ENCODE measurements at regions not wholly inside any gene's neighbourhood (a gene's known extent, or its start where the extent isn't known, plus 50 kb on each side); places are given as distances from the start of the nearest gene placed in this dataset.

GRCh38 chr18:44590956-44591670, 89.6 kb upstream of the SETBP1 start:
- peak; percentile 71 for DNase-seq (ENCODE audit: low read depth)
- TF ChIP-seq, protein P1, sequence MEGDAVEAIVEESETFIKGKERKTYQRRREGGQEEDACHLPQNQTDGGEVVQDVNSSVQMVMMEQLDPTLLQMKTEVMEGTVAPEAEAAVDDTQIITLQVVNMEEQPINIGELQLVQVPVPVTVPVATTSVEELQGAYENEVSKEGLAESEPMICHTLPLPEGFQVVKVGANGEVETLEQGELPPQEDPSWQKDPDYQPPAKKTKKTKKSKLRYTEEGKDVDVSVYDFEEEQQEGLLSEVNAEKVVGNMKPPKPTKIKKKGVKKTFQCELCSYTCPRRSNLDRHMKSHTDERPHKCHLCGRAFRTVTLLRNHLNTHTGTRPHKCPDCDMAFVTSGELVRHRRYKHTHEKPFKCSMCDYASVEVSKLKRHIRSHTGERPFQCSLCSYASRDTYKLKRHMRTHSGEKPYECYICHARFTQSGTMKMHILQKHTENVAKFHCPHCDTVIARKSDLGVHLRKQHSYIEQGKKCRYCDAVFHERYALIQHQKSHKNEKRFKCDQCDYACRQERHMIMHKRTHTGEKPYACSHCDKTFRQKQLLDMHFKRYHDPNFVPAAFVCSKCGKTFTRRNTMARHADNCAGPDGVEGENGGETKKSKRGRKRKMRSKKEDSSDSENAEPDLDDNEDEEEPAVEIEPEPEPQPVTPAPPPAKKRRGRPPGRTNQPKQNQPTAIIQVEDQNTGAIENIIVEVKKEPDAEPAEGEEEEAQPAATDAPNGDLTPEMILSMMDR (IDR thresholded peaks at IDR 0.05; ENCODE audit: insufficient read depth, low read length): no peak
- no peak overlapping the region for H3K4me3 ChIP-seq (ENCODE audit: low read depth, low read length)

DNA sequence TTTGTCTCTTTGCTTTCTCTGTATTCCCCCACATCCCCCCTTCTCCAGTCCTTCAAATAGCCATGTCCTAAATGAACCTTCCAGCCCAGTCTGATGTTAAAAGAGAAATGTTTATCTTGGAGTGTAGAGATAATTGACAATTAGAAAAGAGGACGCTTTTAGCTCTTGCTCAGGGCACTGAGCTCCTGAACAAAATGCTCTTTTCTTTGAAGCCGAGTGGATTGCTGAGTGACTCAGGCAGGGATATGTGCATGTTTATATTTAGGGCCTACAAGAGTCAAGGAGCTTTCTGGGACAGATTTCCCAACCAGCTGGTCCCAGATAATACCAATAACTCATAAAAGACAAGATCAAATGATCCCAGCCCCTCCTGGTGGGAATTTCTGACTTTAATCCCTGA, 88.0 kb upstream of the SETBP1 start:
- peak; percentile 61 for DNase-seq (ENCODE audit: low read depth)
- TF ChIP-seq, protein P1 (IDR thresholded peaks at IDR 0.05; ENCODE audit: insufficient read depth, low read length): no peak
- no peak overlapping the region for H3K4me3 ChIP-seq (ENCODE audit: low read depth, low read length)

DNA sequence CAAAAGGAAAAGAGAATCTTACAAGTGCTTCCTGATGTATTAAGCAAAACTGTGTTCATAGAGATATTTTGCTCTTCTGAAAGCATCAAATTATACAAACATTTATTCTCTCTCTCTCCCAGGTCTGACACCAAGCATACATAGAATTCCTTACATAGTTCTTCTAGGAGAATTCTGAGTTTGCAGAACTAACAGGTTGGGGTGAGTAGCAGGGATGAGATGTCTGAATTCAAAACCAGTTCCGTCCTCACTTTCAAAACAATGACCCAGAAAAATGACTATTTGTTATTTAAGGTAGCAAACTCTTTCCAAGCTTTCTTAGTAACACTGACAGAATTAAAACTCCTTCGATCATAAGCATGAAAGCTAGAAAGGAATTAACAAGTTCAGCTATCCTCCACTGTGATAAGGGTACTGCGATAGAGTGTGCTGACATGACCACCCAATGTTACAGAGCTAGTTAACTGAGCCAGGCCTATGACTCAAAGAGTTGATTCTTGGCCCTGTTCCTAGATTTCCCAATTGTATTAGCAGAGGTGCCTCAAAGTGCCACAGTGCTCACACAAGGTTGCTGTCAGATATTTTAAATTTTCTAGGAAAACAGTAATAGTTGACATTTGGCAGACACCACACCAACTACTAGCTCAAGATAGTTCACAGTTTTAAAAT, 85.8 kb upstream of the SETBP1 start:
- no peak overlapping the region for H3K4me3 ChIP-seq (ENCODE audit: low read depth, low read length)
- peak; percentile 93 for DNase-seq (ENCODE audit: low read depth)
- TF ChIP-seq, protein P1 (IDR thresholded peaks at IDR 0.05; ENCODE audit: insufficient read depth, low read length): no peak

- TF ChIP-seq, protein P1 (IDR thresholded peaks at IDR 0.05; ENCODE audit: insufficient read depth, low read length): no peak
- no peak overlapping the region for H3K4me3 ChIP-seq (ENCODE audit: low read depth, low read length)
- DNase-seq (ENCODE audit: low read depth): no peak
These were observed 82.9 kb upstream of the SETBP1 start for GRCh38 chr18:44597797-44598196.

- TF ChIP-seq, protein P1 (IDR thresholded peaks at IDR 0.05; ENCODE audit: insufficient read depth, low read length): no peak
- no peak overlapping the region for H3K4me3 ChIP-seq (ENCODE audit: low read depth, low read length)
- no peak for DNase-seq (ENCODE audit: low read depth)
These were observed 82.2 kb upstream of the SETBP1 start for GRCh38 chr18:44598514-44598913.

- TF ChIP-seq, protein P1 (IDR thresholded peaks at IDR 0.05; ENCODE audit: insufficient read depth, low read length): no peak
- peak; percentile 79 for DNase-seq (ENCODE audit: low read depth)
- no peak overlapping the region for H3K4me3 ChIP-seq (ENCODE audit: low read depth, low read length)
These were observed 81.3 kb upstream of the SETBP1 start for GRCh38 chr18:44599412-44599811.

All from fibroblast of the aortic adventitia (primary cell).